B cell (primary cell): ENCODE measurements at regions not wholly inside any gene's neighbourhood (a gene's known extent, or its start where the extent isn't known, plus 50 kb on each side); places are given as distances from the start of the nearest gene placed in this dataset.

Experiments
- ATAC-seq: fragments of 200-7000 bp; cut with Tn5 transposase; one replicate; pipeline ENCODE4 v1.10.0; 2021; ENCODE audit warnings: low read depth, mild to moderate bottlenecking, moderate number of reproducible peaks, moderate library complexity
- CTCF ChIA-PET: fragments of 350-600 bp; sonication (Branson Sonifier 250); formaldehyde crosslinking; loops from one replicate; lab custom pipeline; 2021; ENCODE audit warnings: antibody characterized with exemption, inconsistent platforms; lab: Charles Lee
- POLR2A ChIA-PET: fragments of 350-600 bp; sonication (Branson Sonifier 250); formaldehyde crosslinking; loops from one replicate; lab custom pipeline; 2021; ENCODE audit warnings: antibody characterized with exemption; lab: Charles Lee
- DNase-seq: peaks from one replicate; pipeline ENCODE4 v3.0.0; 2013
- H2AFZ ChIP-seq: 2 replicates; pipeline ENCODE4 v1.6.1; 2012; ENCODE audit warnings: mild to moderate bottlenecking, low read depth, low read length; ENCODE audit not compliant: insufficient read depth, poor library complexity, severe bottlenecking
- H3K27ac ChIP-seq, 2 donors: 1 replicate in 1 of 2; 2 replicates in 1 of 2; pipeline ENCODE4 v1.5.1; 2012 to 2013; ENCODE audit warnings: low read length in 2 of 2, mild to moderate bottlenecking in 2 of 2, moderate library complexity in 1 of 2
- H3K27me3 ChIP-seq, 4 experiments: fragments of 200-600 bp in 1 of 4; sonication (generic) in 1 of 4; replicated peaks in 1 of 4; 1 replicate in 2 of 4; 2 replicates in 2 of 4; pipeline versions ENCODE4 v1.6.1 to v1.7.0; 2013 to 2016; ENCODE audit warnings: low read length in 3 of 4, mild to moderate bottlenecking in 2 of 4, mixed read lengths in 1 of 4, moderate library complexity in 1 of 4; ENCODE audit not compliant: insufficient read depth in 4 of 4, control insufficient read depth in 3 of 4; ENCODE audit errors: control extremely low read depth in 1 of 4
- H3K36me3 ChIP-seq, 2 experiments: replicated peaks in 1 of 2; 1 replicate in 1 of 2; 2 replicates in 1 of 2; pipeline versions ENCODE4 v1.6.1 to v1.7.1; 2013; ENCODE audit warnings: low read length in 1 of 2; ENCODE audit not compliant: insufficient read depth in 2 of 2, control insufficient read depth in 1 of 2; ENCODE audit errors: control extremely low read depth in 1 of 2, extremely low read depth in 1 of 2
- H3K4me1 ChIP-seq, 2 donors: fragments of 200-600 bp in 1 of 2; sonication (generic) in 1 of 2; 1 replicate in 1 of 2; 2 replicates in 1 of 2; pipeline versions ENCODE4 v1.5.1 to v1.6.1; 2013 to 2017; ENCODE audit warnings: low read length in 2 of 2; ENCODE audit not compliant: control insufficient read depth in 2 of 2, insufficient read depth in 2 of 2
- H3K4me2 ChIP-seq: replicated peaks from 2 replicates; pipeline ENCODE3; 2012; ENCODE audit warnings: mild to moderate bottlenecking, low read depth, low read length; ENCODE audit not compliant: poor library complexity, severe bottlenecking
- H3K4me3 ChIP-seq, 5 experiments: fragments of 200-600 bp in 1 of 5; sonication (generic) in 1 of 5; 1 replicate in 3 of 5; 2 replicates in 2 of 5; pipeline versions ENCODE4 v1.5.1 to v1.7.0; 2011 to 2016; ENCODE audit warnings: low read length in 4 of 5, mild to moderate bottlenecking in 4 of 5, low read depth in 2 of 5, control low read depth in 1 of 5, moderate library complexity in 1 of 5; ENCODE audit not compliant: insufficient read depth in 1 of 5; ENCODE audit errors: control extremely low read depth in 1 of 5, extremely low read depth in 1 of 5
- H3K79me2 ChIP-seq: fragments of 200-600 bp; sonication (generic); one replicate; pipeline ENCODE4 v1.6.0; 2016; ENCODE audit warnings: low read length; ENCODE audit not compliant: control insufficient read depth, insufficient read depth
- H3K9ac ChIP-seq: fragments of 200-600 bp; sonication (generic); 2 replicates; pipeline ENCODE4 v1.6.1; 2017; ENCODE audit warnings: mild to moderate bottlenecking, low read length, moderate library complexity
- H3K9me3 ChIP-seq, 3 donors: one replicate each; pipeline versions ENCODE4 v1.6.1 to v1.7.1; 2013; ENCODE audit warnings: low read length in 2 of 3; ENCODE audit not compliant: control insufficient read depth in 2 of 3, insufficient read depth in 1 of 3; ENCODE audit errors: control extremely low read depth in 1 of 3
- H4K20me1 ChIP-seq: 2 replicates; pipeline ENCODE4 v1.6.0; 2012; ENCODE audit warnings: mild to moderate bottlenecking, low read length; ENCODE audit not compliant: insufficient read depth, control insufficient read depth, poor library complexity, severe bottlenecking
- H3K27ac Mint-ChIP-seq: one replicate; pipeline ENCODE4 v1.8.0; 2021; ENCODE audit warnings: mixed read lengths
- H3K27me3 Mint-ChIP-seq: one replicate; pipeline ENCODE4 v1.8.0; 2021; ENCODE audit warnings: mixed read lengths
- H3K4me1 Mint-ChIP-seq: one replicate; pipeline ENCODE4 v1.8.0; 2021; ENCODE audit warnings: mixed read lengths
- H3K4me3 Mint-ChIP-seq: one replicate; pipeline ENCODE4 v1.8.0; 2021; ENCODE audit warnings: mixed read lengths
- H3K9me3 Mint-ChIP-seq: one replicate; pipeline ENCODE4 v1.8.0; 2022; ENCODE audit warnings: mixed read lengths; ENCODE audit not compliant: insufficient read depth
- EZH2 ChIP-seq: IDR thresholded peaks from 2 replicates; pipeline ENCODE4 v1.6.1; 2012; ENCODE audit warnings: borderline replicate concordance, low read depth, mild to moderate bottlenecking, moderate library complexity, low read length; ENCODE audit not compliant: insufficient read depth, poor library complexity, severe bottlenecking
- WGBS: methylation state at CpG from one replicate; pipeline ENCODE4 v1.1.5; 2013; ENCODE audit warnings: missing lambda C conversion rate; ENCODE audit not compliant: insufficient coverage; 5-methylcytosine and 5-hydroxymethylcytosine counted together
- intact Hi-C: fragments of 100-400 bp; cut with micrococcal nuclease; formaldehyde crosslinking; loops from one replicate; pipeline ENCODE4 v1.10.0; 2022
- TF ChIP-seq, protein P1 (sequence below): fragments of 200-600 bp; IDR thresholded peaks from one replicate; pipeline ENCODE4 v1.8.0; 2022; ENCODE audit warnings: antibody characterized with exemption, mild to moderate bottlenecking

- DNase-seq (no peak), ATAC-seq (no peak)
- ChIA-PET POLR2A (no interaction called here), CTCF (no interaction called here)
- H3K4me1 Mint-ChIP-seq = no peaks in the 10 kb centered on the region
- no peaks in the 10 kb centered on the region for H4K20me1 ChIP-seq
- H3K4me2 ChIP-seq = no peak overlapping the region
- H3K27ac ChIP-seq = no peak overlapping the region
- H3K27me3 ChIP-seq = no peaks in the 10 kb centered on the region
- H3K27me3 Mint-ChIP-seq = no peaks in the 10 kb centered on the region
- H3K9me3 ChIP-seq = no peaks in the 10 kb centered on the region
- H3K27ac Mint-ChIP-seq = no peak overlapping the region
- 78% methylated on average over 1 of the region's 1 CpG for WGBS
- H3K4me3 ChIP-seq = no peak overlapping the region
- no peaks in the 10 kb centered on the region for H3K4me1 ChIP-seq
- no peaks in the 10 kb centered on the region for H3K79me2 ChIP-seq
- no peak overlapping the region for H3K4me3 Mint-ChIP-seq
- H2AFZ ChIP-seq = no peak overlapping the region
- intact Hi-C loops = no loop called here
- no peak for TF ChIP-seq EZH2
- TF ChIP-seq, protein P1, sequence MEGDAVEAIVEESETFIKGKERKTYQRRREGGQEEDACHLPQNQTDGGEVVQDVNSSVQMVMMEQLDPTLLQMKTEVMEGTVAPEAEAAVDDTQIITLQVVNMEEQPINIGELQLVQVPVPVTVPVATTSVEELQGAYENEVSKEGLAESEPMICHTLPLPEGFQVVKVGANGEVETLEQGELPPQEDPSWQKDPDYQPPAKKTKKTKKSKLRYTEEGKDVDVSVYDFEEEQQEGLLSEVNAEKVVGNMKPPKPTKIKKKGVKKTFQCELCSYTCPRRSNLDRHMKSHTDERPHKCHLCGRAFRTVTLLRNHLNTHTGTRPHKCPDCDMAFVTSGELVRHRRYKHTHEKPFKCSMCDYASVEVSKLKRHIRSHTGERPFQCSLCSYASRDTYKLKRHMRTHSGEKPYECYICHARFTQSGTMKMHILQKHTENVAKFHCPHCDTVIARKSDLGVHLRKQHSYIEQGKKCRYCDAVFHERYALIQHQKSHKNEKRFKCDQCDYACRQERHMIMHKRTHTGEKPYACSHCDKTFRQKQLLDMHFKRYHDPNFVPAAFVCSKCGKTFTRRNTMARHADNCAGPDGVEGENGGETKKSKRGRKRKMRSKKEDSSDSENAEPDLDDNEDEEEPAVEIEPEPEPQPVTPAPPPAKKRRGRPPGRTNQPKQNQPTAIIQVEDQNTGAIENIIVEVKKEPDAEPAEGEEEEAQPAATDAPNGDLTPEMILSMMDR = no peak
- no peaks in the 10 kb centered on the region for H3K36me3 ChIP-seq
- H3K9ac ChIP-seq = no peak overlapping the region
- no peaks in the 10 kb centered on the region for H3K9me3 Mint-ChIP-seq
Measured at GRCh38 chr6:8513174-8513573, 77.8 kb upstream of the SLC35B3 start.

- Histone ChIP-seq H3K27me3 (no peaks in the 10 kb centered on the region), H3K4me3 (no peak overlapping the region), H3K9me3 (no peaks in the 10 kb centered on the region), H3K36me3 (no peaks in the 10 kb centered on the region), H2AFZ (no peak overlapping the region), H3K79me2 (no peaks in the 10 kb centered on the region), H3K27ac (no peak overlapping the region), H3K4me1 (no peaks in the 10 kb centered on the region), H3K9ac (no peak overlapping the region), H3K4me2 (no peak overlapping the region), H4K20me1 (no peaks in the 10 kb centered on the region)
- DNase-seq = no peak
- no peaks in the 10 kb centered on the region for H3K4me1 Mint-ChIP-seq
- ChIA-PET POLR2A (no interaction called here), CTCF (no interaction called here)
- H3K4me3 Mint-ChIP-seq = no peak overlapping the region
- TF ChIP-seq, protein P1 = no peak
- no peak for TF ChIP-seq EZH2
- intact Hi-C loops = no loop called here
- H3K27ac Mint-ChIP-seq = no peak overlapping the region
- H3K27me3 Mint-ChIP-seq = no peaks in the 10 kb centered on the region
- H3K9me3 Mint-ChIP-seq = peaks cover 2% of the 10 kb centered on the region
- 93% methylated on average over 4 of the region's 5 CpGs for WGBS
- no peak for ATAC-seq
Measured at GRCh38 chr6:8507286-8507685, 71.9 kb upstream of the SLC35B3 start.
